ENCODE measurements at regions not wholly inside any gene's neighbourhood (a gene's known extent, or its start where the extent isn't known, plus 50 kb on each side); places are given as distances from the start of the nearest gene placed in this dataset.

- no peak for ATAC-seq
- no peak for DNase-seq
Observed at GRCh38 chr1:84759756-84760155, 69.5 kb upstream of the SSX2IP start.

- peak; percentile 23 for ATAC-seq
- peak; percentile 25 for DNase-seq
Observed at GRCh38 chr1:84758968-84759491, 68.8 kb upstream of the SSX2IP start.

DNA sequence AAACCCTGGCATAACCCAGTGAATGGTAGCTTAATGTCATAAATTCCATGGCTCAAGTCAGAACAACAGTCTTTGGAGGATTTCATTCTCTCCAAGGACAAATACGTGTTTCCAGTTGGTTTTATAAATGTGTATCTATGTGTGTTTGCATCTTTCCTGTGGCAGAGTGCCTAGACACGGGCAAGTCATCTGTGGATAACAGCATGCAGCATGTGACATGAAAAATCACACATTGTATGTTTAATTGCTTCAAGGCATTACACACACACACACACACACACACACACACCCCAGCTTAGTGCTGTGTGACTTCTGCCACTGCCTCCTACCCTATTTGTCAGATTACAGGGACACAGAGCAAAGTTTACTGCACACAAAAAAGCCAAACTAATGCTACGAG is 68.2 kb upstream of the SSX2IP start:
- DNase-seq (no peak), ATAC-seq (no peak)

GRCh38 chr1:84757301-84757700 is 67.0 kb upstream of the SSX2IP start:
- no peak for ATAC-seq
- no peak for DNase-seq

GRCh38 chr1:84756455-84757082 is 66.3 kb upstream of the SSX2IP start:
- DNase-seq = no peak
- no peak for ATAC-seq

GRCh38 chr1:84756001-84756400 is 65.7 kb upstream of the SSX2IP start:
- no peak for DNase-seq
- ATAC-seq = no peak

DNA sequence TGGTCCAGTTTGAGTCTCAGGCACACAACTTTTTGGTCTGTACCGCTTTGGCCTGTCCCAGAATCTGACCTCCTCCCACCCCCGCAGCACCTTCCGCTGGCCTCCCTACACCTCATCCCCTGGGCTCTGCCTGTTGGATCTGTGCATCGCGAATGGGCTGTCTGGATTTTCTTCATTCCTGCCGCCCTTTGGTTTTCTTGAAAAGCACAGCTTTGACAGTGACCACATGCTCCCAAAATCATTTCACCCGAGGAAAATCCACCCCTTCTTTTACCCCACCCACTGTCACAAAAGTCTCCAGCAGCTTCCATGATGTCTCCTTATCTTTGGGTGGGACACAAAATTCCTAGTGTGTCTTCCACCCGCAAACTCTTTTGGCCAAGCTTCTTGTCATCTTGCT is 65.0 kb upstream of the SSX2IP start:
- DNase-seq (no peak), ATAC-seq (no peak)

GRCh38 chr1:84754386-84754703 is 64.1 kb upstream of the SSX2IP start:
- DNase-seq = no peak
- ATAC-seq = no peak

DNA sequence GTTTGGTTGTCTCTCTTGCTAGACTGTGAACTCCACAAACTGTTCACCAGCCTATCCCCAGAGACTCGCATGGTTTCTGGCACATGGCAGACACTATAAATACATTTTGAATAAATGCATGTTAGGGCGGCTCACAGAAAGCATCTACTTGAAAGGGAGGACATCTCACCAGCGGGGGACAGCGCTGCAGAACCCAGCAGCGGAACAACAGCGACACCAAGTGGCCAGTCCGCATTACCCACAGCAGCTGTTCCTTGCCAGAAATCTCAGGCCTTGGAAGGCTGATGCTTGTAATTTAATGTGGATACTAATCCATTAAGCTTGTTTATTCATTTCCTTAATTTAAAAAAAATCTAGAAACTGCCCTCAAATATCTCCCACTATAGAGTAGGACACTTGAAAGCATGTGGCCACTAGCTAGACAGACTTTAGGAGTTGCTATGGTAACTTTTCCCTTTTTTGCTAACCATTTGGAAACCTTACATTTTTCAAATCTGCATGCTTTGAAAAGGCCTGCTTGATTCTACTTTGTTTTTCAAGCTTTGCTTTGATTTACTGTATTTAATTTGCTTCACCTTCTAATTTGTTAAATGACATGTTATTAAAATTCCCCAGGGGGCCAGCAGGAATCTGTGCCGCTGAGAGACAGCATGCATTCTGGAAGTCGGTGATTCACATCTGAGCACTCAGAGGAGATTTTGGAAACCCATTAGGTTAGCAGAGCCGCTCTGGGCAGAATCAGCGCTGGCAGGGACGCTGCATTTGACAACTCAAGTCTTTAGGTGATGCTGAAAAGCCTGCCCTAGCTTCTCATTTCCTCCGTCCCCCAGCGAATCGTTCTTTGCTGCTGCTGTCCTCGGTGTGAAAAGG is 63.5 kb upstream of the SSX2IP start:
- DNase-seq (peak; percentile 80), ATAC-seq (peak; percentile 89)

- ATAC-seq (no peak), DNase-seq (no peak)
Observed at GRCh38 chr1:84750110-84750730, 60.0 kb upstream of the SSX2IP start.

GRCh38 chr1:84749427-84749826 is 59.2 kb upstream of the SSX2IP start:
- no peak for ATAC-seq
- no peak for DNase-seq

DNA sequence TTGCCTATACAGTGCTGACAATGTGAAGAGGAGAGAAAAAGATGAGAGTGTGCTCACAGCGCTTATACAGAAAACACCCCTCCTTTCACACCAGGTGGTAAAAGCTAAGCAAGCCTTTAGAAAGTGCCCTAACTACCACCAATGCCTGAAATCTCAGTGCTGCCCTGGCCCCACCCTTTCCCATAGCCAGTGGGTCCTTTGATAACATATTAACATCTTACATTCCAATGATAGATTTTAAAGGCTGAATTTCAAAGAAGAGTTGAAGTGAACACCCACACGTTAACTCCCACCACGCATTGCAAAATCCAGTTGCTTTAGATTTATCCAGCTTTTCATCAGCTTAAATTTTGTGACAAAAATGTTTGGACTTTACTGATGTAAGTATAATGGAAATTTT is 58.1 kb upstream of the SSX2IP start:
- no peak for DNase-seq
- no peak for ATAC-seq

GRCh38 chr1:84745857-84746256 is 55.6 kb upstream of the SSX2IP start:
- DNase-seq (no peak), ATAC-seq (no peak)

DNA sequence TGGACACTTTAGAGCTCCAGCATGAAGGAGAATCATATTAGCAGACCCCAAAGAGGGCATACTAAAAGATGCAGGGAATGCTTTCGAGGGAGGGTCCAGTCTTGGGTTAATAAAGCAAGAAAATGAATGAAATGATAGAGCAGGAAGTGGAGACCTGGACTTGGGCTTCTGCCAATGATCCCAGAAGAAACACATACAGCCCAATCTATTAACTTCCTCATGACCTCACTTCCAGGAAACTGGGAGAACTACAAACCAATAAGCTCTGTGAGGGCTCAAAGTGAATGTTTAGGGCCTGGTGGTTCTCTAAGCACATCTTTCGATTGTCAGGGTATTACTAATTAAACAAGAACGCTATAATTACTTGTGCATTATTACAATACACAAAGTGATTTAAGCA is 53.6 kb upstream of the SSX2IP start:
- ATAC-seq (no peak), DNase-seq (no peak)

- DNase-seq = no peak
Observed at GRCh38 chr1:84742653-84743052, 52.4 kb upstream of the SSX2IP start.

GRCh38 chr1:84740050-84740714 is 49.9 kb upstream of the SSX2IP start:
- DNase-seq = no peak
- no peak for ATAC-seq

More at GRCh38 chr1:84742653-84743052, 52.4 kb upstream of the SSX2IP start:
- ATAC-seq = peak; percentile 83
